GM19372 (cell line): ENCODE measurements at regions not wholly inside any gene's neighbourhood (a gene's known extent, or its start where the extent isn't known, plus 50 kb on each side); places are given as distances from the start of the nearest gene placed in this dataset.
A peak's percentile ranks its signal among the peaks of the same experiment; 100 is the strongest.

ENCODE experiments used
- ATAC-seq: cut with Tn5 transposase; IDR thresholded peaks from one replicate; pipeline ENCODE4 v1.9.1; 2021; ENCODE audit warnings: mild to moderate bottlenecking, low read depth, moderate library complexity; ENCODE audit not compliant: unreplicated experiment

DNA sequence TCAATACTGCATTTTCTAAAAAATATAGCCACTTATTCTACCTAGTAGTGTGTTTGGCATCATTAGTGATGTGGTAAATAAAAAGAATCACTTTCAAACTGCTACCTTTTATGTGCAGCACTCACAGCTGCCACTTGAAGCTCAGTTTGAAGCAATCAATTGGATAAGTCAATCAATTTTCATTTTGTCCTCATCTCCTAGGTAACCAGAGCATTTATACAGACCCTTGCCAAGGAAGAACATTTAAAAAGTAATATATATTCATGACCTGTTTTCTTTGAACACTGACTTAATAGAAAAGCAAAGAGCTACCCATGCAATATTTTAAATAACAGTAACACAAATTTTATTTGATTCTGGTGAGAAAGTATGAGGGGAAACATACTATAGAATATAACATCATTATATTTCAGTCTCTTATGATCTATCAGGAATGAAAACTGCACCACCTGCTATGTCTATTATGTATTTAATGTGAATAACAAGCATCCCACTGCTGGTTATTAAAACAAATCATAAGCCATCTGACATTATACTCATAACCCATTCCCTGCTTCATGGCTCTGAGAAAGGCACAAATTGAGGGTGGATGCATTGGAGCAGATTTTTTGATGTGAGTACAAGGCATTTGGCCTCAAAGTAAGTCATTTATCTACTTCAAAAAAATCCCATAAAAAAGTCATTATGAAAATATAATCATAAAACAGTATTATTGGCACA is 168.4 kb upstream of the C21orf91 start:
- ATAC-seq: no peak

DNA sequence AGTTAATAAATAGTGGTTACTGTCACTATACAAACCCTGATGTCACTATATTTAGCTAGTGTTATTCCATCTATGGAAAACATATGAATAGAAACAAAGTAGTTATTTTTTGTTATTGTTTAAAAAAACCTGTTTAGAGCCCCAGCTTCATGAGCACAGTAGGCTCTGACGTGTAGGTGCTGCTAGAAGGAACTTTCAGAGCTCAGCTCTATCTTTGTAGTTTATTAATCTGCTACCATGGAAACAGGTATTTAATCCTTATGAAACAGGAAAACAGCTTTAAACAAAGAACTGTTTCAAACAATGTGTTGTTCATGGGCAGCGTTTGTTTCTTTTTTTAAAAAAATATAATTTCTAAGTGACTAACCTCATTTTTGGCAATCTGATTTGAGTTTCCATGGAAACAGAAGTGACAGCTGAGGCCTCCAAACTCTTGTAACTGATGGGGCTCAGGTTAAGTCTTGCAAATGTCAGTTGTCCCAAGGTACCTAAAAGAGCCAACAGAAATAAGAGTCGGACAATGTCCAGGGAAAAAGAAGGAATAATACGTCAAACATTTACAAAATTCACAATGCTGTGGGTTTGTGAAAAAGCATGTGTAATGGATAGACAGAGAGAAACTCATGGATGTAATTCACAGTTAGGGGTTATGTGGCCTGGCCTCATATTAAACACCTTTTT is 162.0 kb upstream of the C21orf91 start:
- no peak for ATAC-seq

DNA sequence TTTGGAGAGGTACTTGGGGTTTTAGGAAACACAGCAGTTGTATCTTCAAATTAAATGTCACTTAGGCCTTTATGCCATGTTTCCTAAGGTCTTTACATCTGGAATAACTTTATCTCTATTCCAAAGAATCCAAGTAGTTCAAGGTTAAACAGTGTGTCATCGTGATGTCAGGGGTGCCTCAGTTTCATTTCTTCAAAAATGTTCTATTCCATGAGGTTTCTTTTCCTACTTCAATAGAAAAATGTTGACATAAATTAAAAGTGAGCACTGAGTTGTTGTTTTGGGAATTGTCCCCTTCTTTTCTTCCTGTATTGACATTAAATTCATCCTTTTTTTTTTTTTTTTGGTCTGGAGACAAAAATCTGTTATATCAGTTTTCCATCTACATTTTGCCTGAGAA is 160.6 kb upstream of the C21orf91 start:
- no peak for ATAC-seq

DNA sequence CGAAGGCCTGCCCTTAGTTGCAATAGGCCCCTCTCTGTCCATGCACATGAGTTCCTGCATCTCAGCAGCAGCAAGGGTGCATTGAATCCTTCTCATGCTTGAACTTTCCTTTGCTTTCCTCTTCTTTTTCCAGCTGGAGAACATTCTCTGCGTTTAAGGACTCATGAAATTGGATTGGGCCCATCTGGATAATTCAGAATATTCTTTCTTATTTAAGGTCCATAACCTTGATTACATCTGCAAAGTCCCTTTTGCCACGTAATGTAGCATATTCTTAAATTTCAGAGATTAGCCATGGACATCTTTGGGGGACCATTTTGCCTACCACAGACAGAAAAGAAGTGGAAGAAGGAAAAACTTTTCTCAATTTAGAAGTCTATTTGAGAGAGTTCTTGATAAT is 159.7 kb upstream of the C21orf91 start:
- ATAC-seq: no peak

DNA sequence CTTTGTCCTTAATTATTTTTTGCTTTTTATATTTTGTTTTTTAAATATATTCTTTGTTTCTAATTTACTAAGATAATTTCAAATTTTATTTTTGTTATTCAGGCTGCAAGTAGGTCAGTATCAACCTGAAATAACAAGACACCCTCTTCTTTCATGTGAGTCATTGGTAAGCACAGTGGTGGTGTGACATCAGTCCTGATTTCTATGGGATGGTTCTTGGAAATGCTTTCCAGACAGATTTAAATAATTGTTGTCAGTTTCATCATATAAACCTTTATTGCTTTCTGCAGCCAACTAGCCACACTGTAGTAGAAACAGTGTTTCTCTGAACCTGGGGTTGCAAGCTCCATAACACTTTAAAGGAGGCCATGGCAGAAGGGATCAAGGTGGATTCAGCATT is 157.5 kb upstream of the C21orf91 start:
- no peak for ATAC-seq

DNA sequence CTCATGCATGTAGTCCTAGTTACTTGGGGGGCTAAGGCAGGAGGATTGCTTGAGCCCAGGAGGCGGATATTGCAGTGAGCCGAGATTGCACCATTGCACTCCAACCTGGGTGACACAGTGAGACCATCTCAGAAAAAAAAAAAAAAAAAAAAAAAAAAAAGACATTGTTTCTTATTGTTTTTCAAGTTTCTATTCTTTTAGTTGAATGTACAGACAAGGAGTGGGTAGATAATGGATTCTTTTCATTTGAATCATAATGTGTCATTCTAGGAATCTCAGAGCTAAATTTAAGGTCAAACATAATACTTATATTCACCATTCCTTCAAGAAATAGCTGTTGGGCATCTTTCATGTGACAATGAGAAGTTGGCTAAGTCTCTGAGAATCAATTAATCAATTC is 157.0 kb upstream of the C21orf91 start:
- ATAC-seq: no peak

DNA sequence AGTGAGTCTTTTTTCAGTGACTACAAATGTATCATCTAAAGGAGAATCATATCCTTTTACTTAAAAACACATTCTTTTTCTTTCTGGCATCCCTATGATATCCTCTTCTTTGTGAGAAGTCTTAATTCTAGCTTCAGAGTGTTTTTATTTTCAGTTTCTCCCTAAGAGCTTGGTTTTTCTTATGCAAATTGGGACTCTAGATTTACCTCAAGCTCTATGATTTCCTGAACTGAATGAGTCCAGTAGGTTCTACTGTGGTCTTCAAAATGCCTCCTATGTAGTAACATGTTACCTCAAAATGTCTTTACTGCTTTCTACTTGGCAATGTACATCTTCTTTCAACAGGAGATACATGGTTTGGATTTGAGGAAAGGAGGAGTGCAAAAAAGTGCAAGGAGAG is 148.2 kb upstream of the C21orf91 start:
- no peak for ATAC-seq

DNA sequence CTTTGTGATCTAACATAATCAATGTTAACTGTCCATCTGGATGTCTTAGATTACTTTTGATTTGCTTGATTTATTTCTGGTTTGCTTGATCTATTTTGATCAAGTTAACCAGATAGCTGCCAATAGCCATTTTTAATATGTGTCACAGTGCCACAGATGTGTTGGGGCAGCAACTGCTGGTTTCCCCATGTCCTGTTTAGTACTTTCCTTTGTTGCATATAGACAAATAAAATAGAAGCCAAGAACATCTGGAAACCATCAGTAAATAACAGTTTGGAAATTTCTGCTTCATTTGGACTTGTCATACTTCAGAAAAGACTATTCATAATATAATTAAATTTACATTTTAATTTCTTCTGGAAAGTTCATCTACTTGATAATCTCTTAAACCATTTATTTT is 145.6 kb upstream of the C21orf91 start:
- no peak for ATAC-seq

DNA sequence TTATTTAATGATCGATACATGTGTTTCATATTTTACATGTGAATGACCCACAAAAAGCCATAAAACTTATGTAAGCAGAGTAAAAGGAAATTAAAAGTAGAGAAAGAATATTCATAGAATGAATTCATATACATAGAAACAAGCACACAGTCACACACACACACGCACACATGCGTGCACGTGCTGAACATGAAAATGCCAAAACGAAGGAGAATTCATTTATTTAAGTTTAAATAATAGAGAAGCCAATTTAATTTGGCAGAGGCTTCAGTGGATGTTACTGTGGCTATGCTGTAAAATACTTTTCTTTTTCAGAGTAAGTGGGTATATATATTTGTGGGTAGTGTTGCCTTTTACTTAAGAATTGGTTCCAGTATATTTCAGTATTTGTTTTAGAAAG is 145.0 kb upstream of the C21orf91 start:
- ATAC-seq: no peak

DNA sequence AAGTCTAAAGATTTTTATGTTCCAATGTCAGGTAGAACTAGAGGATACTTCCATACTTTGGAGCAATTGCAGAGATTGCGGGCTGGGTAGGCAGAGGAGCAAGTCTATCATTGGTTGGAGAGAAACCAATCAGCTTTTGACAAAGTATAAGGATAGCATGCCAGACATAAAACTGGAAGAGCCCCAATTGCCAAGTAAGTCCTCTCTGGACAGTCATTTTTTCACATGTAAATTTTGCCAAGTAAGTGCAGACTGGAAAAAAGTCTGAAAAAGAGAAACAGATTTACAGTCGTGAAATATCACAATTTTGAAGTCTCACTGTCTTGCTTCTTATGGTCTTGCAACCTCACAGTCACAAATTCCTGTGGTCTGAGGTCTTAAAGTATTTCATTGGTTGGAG is 131.4 kb upstream of the C21orf91 start:
- ATAC-seq: no peak

DNA sequence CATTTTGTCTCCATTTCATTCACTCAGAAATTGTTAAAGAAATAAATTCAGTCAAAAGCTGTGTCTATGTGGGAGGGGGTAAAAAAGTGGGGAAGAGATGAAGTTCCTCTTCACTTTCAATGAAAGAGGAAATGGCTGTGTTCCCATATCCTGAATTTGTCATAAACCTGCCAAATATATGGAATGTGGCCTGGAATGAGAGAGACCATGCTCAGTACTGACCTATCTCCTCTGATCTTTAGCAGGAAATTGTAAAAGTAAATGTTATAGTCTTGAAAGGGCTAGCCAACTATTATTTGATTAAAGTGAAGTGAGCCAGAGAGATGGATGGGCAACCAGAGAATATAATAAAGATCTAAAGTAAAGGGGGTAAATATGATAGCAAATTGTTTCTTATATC is 130.3 kb upstream of the C21orf91 start:
- ATAC-seq: no peak

DNA sequence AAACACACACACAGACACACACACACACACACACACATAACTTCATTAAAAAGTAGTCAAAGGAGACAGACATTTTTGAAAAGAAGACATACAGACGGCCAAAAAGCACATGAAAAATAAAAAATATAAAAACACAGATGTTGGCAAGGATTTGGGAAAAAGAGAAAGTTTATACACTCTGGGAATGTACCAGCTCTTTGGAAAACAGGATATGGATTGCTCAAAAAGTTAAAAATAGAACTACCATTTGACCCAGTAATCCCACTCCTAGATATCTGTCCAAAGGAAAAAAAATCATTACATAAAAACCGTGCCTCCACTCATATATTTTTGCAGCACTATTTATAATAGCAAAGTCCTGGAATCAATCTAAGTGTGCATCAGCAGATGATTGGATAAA is 128.4 kb upstream of the C21orf91 start:
- no peak for ATAC-seq

DNA sequence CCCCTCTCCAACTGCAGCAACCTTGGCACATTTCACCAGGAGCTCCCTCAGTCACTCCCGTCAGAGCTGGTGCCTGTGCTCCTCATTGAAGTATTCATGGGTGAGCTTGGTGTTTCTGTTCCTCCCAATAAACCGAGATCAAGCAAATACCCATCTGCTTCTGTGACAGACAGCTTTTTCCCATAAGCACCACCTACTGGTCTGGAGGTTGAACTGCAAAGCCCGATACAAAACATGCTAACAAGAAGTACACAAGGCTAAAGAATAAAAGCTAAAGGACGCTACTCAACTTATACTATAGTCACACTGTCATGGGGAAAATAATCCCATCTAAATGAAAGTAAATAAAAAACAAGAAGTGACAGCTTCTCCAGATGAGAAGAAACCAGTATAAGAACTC is 111.9 kb upstream of the C21orf91 start:
- no peak for ATAC-seq

DNA sequence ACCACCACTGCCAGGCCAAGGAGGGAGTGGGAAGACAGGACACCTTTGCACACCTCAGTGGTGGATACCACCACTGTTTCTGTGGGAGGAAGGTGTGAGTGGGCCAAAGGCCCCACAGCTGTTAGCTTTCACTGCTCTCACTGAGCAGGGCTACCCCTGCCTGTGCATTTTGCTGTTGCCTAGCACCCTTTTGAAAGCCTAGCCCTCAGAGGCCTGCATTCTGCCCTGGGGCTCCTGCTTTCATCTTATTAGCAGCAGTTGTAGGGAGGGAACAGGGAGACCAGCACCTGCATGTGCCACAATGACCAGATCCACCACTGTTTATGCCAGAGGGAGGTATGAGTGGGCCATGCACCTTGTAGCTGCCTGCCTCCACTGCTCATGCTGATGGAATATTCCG is 110.9 kb upstream of the C21orf91 start:
- ATAC-seq: no peak

DNA sequence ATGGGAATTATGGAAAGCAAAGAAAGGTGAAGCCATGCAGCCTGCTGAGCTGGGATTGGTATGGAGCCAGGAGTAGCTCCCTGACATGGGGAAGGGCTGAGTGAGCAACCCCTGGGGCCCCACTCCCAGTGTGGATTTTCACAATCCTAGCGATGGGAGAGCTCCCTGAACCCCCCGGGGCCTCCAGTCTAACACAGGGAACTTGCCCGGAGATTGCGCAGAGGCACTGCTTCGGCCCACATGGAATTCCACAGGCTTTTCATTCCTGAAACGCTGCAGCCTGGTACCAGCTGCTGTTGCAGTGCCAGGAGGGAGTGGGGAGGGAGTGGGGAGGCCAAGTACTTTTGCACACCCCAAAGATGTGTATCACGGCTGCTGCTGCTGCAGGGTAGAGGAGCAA is 110.4 kb upstream of the C21orf91 start:
- no peak for ATAC-seq

DNA sequence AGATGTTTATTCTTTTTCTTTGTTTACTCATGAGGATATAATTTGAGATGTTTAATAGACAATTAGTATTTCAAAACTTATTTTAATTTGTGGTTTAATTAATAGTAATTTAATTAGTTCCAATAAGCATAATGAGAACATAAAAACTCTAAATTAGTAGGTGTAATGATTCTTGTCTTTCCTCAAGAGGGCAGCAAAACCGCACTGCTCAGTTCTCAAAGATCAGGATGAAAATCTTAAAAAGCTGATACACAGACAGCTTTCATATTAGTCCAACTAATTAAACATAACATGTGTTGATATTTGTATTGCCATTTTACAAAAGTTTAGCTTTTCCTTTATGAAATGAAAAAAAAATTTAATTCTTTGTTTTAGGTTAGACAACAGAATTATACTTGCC is 106.7 kb upstream of the C21orf91 start:
- no peak for ATAC-seq

DNA sequence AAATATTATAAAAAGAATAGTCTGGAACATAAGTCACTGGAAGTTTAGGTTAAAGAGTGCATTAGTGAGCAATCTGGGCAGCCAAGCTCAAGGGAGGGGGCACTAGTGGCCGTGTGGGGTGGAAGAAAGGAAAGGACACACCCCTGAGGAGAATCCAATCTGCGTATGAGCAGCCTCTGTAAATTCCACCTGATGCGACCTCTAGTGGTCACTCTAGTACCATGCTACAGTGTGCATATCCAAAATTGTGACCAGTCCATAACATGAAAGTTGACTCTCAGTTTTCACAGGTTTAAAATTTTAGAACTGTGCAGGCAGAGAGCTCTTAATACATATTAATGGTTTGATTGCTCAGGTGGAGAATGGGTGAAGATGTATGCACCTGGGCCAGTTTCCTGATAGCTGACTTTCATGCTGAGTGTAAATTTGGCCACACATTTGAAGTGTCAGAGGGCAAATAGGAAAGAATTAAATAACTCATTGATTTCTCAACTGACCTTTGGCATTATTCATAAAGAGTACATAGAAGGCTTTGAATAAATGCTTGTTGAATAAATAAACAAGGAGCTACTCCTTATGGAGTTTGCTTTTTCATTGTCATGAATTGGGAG is 105.9 kb upstream of the C21orf91 start:
- peak; percentile 91 for ATAC-seq

DNA sequence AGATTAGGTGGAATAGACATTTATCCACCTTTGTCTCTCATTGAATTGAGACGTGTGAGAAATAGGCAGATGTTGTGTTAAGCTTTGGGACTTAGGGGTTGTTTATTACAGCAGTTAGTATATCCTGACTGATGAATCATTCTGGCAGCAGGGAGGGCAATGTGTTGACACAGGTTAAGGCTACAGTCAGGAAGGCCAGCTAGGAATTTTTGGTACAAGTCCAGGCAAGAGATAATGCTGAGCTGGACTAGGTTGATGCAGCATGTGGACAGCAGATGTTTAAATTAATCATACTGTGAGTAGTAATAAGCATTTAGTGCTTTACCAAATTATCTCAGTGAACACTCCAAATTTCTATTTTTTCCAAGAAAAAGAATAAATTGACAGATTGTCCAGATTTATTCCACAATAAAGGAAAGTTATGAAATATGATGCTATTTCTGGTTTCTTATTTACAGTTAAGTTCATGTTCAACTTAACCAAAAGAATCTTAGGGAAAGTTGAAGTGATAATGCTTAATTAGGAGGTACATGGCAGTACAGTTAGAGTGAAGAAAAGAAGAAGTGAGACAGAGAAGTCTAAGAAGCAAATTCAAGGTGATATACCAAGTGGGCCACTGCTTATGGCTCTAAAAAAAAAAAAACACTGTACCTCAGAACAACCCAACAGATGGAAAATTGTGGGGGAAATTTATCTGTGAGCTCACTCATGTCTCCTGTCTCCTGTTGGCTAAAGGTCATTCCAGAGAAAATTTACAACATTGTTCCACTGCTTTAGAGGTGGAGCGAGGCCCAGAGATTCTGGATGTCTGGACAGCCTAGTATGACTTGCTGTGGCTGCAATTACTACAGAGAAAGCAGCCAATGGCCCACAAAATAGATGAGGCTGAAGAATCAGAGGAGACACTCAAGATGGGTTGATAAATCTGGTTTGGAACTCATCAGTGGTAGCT is 102.7 kb upstream of the C21orf91 start:
- ATAC-seq: no peak

DNA sequence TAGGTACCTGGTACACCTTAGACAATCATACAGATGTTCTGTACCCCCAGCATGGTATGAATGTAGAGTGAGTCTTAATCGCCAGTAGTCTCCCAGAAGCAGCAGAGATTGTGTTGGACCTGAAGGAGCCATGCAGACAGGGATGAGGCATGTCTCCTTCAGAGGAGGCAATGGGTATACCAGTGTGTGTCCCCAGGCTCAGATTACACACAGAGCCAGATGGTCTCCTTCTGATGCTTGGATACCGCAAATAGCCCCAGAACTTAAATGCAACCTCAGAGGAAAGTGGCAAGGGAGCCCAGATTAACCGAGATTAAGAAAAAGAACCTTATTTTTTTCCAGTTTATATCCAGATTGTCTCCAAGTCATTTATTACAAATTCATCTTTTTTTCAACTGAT is 96.8 kb upstream of the C21orf91 start:
- no peak for ATAC-seq

DNA sequence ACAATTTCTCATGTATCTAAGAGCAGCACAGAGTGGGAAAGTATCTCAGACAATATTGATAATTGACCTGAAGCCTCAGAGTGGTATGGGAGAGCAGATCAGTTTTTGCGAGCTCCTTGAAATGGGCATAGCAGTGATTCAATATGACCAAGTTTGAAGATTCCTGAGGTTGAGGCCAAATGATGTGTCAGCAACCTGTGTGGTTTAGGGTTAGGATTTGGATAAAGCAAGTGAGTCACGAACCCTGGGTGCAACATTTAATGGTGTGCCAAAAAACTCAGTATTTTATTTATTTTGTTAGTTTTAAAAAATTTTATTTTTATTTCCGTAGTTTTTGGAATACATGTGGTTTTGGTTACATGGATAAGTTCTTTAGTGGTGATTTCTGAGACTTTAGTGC is 92.5 kb upstream of the C21orf91 start:
- ATAC-seq: no peak
